WTC11 (cell line): ENCODE measurements at regions not wholly inside any gene's neighbourhood (a gene's known extent, or its start where the extent isn't known, plus 50 kb on each side); places are given as distances from the start of the nearest gene placed in this dataset.

ENCODE experiments used
- ATAC-seq: fragments of 200-7000 bp; cut with Tn5 transposase; 2 replicates; pipeline ENCODE4 v1.10.0; 2021; ENCODE audit warnings: mild to moderate bottlenecking, moderate library complexity
- CTCF ChIA-PET: fragments of 300-600 bp; sonication (Branson Sonifier 250); formaldehyde crosslinking; loops from one replicate; lab custom pipeline; 2021; ENCODE audit warnings: antibody characterized with exemption; lab: Charles Lee
- POLR2A ChIA-PET: fragments of 350-600 bp; sonication (Branson Sonifier 250); formaldehyde crosslinking; loops from one replicate; lab custom pipeline; 2021; ENCODE audit warnings: antibody characterized with exemption; lab: Charles Lee
- DNase-seq: peaks from one replicate; pipeline ENCODE4 v3.0.0; 2021; ENCODE audit warnings: low spot score
- H3K27ac Mint-ChIP-seq: 2 replicates; pipeline ENCODE4 v1.8.0; 2021; ENCODE audit warnings: mixed read lengths
- H3K27me3 Mint-ChIP-seq: 2 replicates; pipeline ENCODE4 v1.8.0; 2021; ENCODE audit warnings: low read depth, mild to moderate bottlenecking, moderate library complexity, mixed read lengths
- H3K36me3 Mint-ChIP-seq: 2 replicates; pipeline ENCODE4 v1.8.0; 2021; ENCODE audit warnings: mixed read lengths
- H3K4me1 Mint-ChIP-seq: 2 replicates; pipeline ENCODE4 v1.8.0; 2022; ENCODE audit warnings: mixed read lengths
- H3K4me3 Mint-ChIP-seq: 2 replicates; pipeline ENCODE4 v1.8.0; 2021; ENCODE audit warnings: mild to moderate bottlenecking, moderate library complexity, mixed read lengths
- H3K9me3 Mint-ChIP-seq: 2 replicates; pipeline ENCODE4 v1.8.0; 2021; ENCODE audit warnings: mixed read lengths
- ARID4B ChIP-seq: sonication (generic); formaldehyde crosslinking; IDR thresholded peaks from 2 replicates; pipeline ENCODE4 v1.8.0; 2023; ENCODE audit warnings: missing genetic modification reagents, mild to moderate bottlenecking, borderline replicate concordance
- GRHL2 ChIP-seq: fragments of 250-450 bp; sonication (Bioruptor Pico); IDR thresholded peaks from 2 replicates; pipeline ENCODE4 v1.8.0; 2022; ENCODE audit warnings: mild to moderate bottlenecking, moderate library complexity; ENCODE audit not compliant: insufficient replicate concordance, severe bottlenecking
- MAX ChIP-seq: sonication (generic); formaldehyde crosslinking; IDR thresholded peaks from 2 replicates; pipeline ENCODE4 v1.8.0; 2022; ENCODE audit warnings: mild to moderate bottlenecking, missing genetic modification reagents
- NR2C2 ChIP-seq: sonication (generic); formaldehyde crosslinking; IDR thresholded peaks from 2 replicates; pipeline ENCODE4 v1.8.0; 2022; ENCODE audit warnings: mild to moderate bottlenecking, missing genetic modification reagents
- OVOL2 ChIP-seq: fragments of 250-450 bp; sonication (Bioruptor Pico); IDR thresholded peaks from 2 replicates; pipeline ENCODE4 v1.9.0; 2021; ENCODE audit warnings: mild to moderate bottlenecking, borderline replicate concordance
- PRDM15 ChIP-seq: sonication (generic); formaldehyde crosslinking; IDR thresholded peaks from 2 replicates; pipeline ENCODE4 v1.8.0; 2022; ENCODE audit warnings: missing genetic modification reagents
- SOX15 ChIP-seq: fragments of 250-450 bp; sonication (Bioruptor Pico); IDR thresholded peaks from 2 replicates; pipeline ENCODE4 v1.9.0; 2021; ENCODE audit warnings: mild to moderate bottlenecking
- STAT6 ChIP-seq: sonication (generic); formaldehyde crosslinking; conservative IDR thresholded peaks from 2 replicates; pipeline ENCODE4 v1.8.1; 2023; ENCODE audit warnings: mild to moderate bottlenecking, low read depth, missing genetic modification reagents, moderate library complexity
- TP53 ChIP-seq: sonication (generic); formaldehyde crosslinking; IDR thresholded peaks from 2 replicates; pipeline ENCODE4 v1.8.1; 2023; ENCODE audit warnings: mild to moderate bottlenecking, missing genetic modification reagents
- ZNF138 ChIP-seq: sonication (generic); formaldehyde crosslinking; conservative IDR thresholded peaks from 2 replicates; pipeline ENCODE4 v1.8.1; 2022; ENCODE audit warnings: mild to moderate bottlenecking, moderate library complexity, missing genetic modification reagents
- ZNF263 ChIP-seq: sonication (generic); formaldehyde crosslinking; IDR thresholded peaks from 2 replicates; pipeline ENCODE4 v1.8.1; 2022; ENCODE audit warnings: low read depth, mild to moderate bottlenecking, moderate library complexity, missing genetic modification reagents

GRCh38 chr2:72037261-72037666 lies 110.4 kb downstream of the CYP26B1 start:
- H3K4me1 Mint-ChIP-seq = no peaks in the 10 kb centered on the region

More at GRCh38 chr2:72037261-72037666, 110.4 kb downstream of the CYP26B1 start:
- ChIA-PET CTCF (interaction anchor here (1.4 kb wide), 1 partner anchor 79 kb away, joined by 3 read pairs; no protein-coding TSS in a partner anchor), POLR2A (no interaction called here)
- Mint-ChIP-seq H3K9me3 (no peaks in the 10 kb centered on the region; the same call in 1 of the 2 replicates), H3K27me3 (no peaks in the 10 kb centered on the region), H3K36me3 (no peaks in the 10 kb centered on the region), H3K27ac (no peak overlapping the region)
- ATAC-seq (no peak; the same call in 1 of the 2 replicates), DNase-seq (no peak)
- no peak for TF ChIP-seq TP53
- TF ChIP-seq ARID4B (CRISPR knock-in tag) = no peak
- TF ChIP-seq GRHL2 (CRISPR knock-in tag) = no peak
- TF ChIP-seq MAX (CRISPR knock-in tag) = no peak
- no peak for TF ChIP-seq PRDM15 (CRISPR knock-in tag)
- TF ChIP-seq STAT6 (CRISPR knock-in tag) = no peak
- no peak for TF ChIP-seq SOX15 (CRISPR knock-in tag)
- TF ChIP-seq ZNF263 (CRISPR knock-in tag) = no peak
- TF ChIP-seq ZNF138 (CRISPR knock-in tag) = no peak
- TF ChIP-seq NR2C2 (CRISPR knock-in tag) = no peak
- no peak for TF ChIP-seq OVOL2 (CRISPR knock-in tag)
- TF ChIP-seq, all 79 proteins: peak for 0
- H3K4me3 Mint-ChIP-seq = no peak overlapping the region
